Mesendoderm (in vitro differentiated cells): ENCODE measurements at regions not wholly inside any gene's neighbourhood (a gene's known extent, or its start where the extent isn't known, plus 50 kb on each side); places are given as distances from the start of the nearest gene placed in this dataset.

Experiments
- DNase-seq: peaks from one replicate; pipeline ENCODE4 v3.0.0; 2013
- H2AK5ac ChIP-seq: 2 replicates; pipeline ENCODE4 v1.6.1; 2013; ENCODE audit warnings: low read length, inconsistent platforms
- H2BK120ac ChIP-seq: 2 replicates; pipeline ENCODE4 v1.6.1; 2013; ENCODE audit warnings: low read depth, mild to moderate bottlenecking, low read length, moderate library complexity, mixed read lengths
- H2BK15ac ChIP-seq: replicated peaks from 2 replicates; pipeline ENCODE4 v1.6.1; 2013; ENCODE audit warnings: low read depth, mild to moderate bottlenecking, moderate library complexity
- H2BK5ac ChIP-seq: 2 replicates; pipeline ENCODE4 v1.6.1; 2013; ENCODE audit warnings: low read length, inconsistent platforms
- H3K18ac ChIP-seq: 2 replicates; pipeline ENCODE4 v1.6.1; 2013; ENCODE audit warnings: mild to moderate bottlenecking, low read length, mixed read lengths
- H3K23ac ChIP-seq: one replicate; pipeline ENCODE4 v1.6.1; 2013; ENCODE audit warnings: low read length
- H3K27ac ChIP-seq: 2 replicates; pipeline ENCODE4 v1.5.1; 2013; ENCODE audit warnings: low read depth, mild to moderate bottlenecking, inconsistent platforms, low read length, moderate library complexity
- H3K27me3 ChIP-seq: 2 replicates; pipeline ENCODE4 v1.6.1; 2013; ENCODE audit warnings: low read length, control low read depth, mild to moderate bottlenecking, inconsistent platforms; ENCODE audit not compliant: insufficient read depth, poor library complexity
- H3K36me3 ChIP-seq: 2 replicates; pipeline ENCODE4 v1.6.1; 2013; ENCODE audit warnings: low read length, inconsistent platforms; ENCODE audit not compliant: control insufficient read depth, insufficient read depth
- H3K4ac ChIP-seq: one replicate; pipeline ENCODE4 v1.6.1; 2013; ENCODE audit warnings: low read depth, mild to moderate bottlenecking, low read length, moderate library complexity
- H3K4me1 ChIP-seq: 2 replicates; pipeline ENCODE4 v1.6.1; 2013; ENCODE audit warnings: low read depth, low read length, inconsistent platforms; ENCODE audit not compliant: control insufficient read depth
- H3K4me2 ChIP-seq: 2 replicates; pipeline ENCODE4 v1.6.1; 2013; ENCODE audit warnings: low read length
- H3K4me3 ChIP-seq: 2 replicates; pipeline ENCODE4 v1.5.1; 2013; ENCODE audit warnings: mild to moderate bottlenecking, low read length
- H3K56ac ChIP-seq: one replicate; pipeline ENCODE4 v1.6.1; 2013; ENCODE audit warnings: low read length
- H3K79me1 ChIP-seq: 2 replicates; pipeline ENCODE4 v1.6.1; 2013; ENCODE audit warnings: low read length, inconsistent platforms
- H3K79me2 ChIP-seq: 2 replicates; pipeline ENCODE4 v1.6.1; 2013; ENCODE audit warnings: mild to moderate bottlenecking, low read length; ENCODE audit not compliant: control insufficient read depth, insufficient read depth
- H3K9ac ChIP-seq: 2 replicates; pipeline ENCODE4 v1.6.1; 2013; ENCODE audit warnings: low read length, inconsistent platforms
- H4K5ac ChIP-seq: one replicate; pipeline ENCODE4 v1.6.1; 2013; ENCODE audit warnings: low read length
- H4K8ac ChIP-seq: one replicate; pipeline ENCODE4 v1.6.1; 2013; ENCODE audit warnings: low read depth, mild to moderate bottlenecking, control low read depth, low read length, moderate library complexity
- WGBS: extraction: QIAGEN DNeasy Blood & Tissue Kit; methylation state at CpG from one replicate; pipeline ENCODE4 v1.1.7; 2013; ENCODE audit warnings: low lambda C conversion rate, missing lambda C conversion rate; ENCODE audit not compliant: insufficient coverage; ENCODE audit errors: extremely low coverage; 5-methylcytosine and 5-hydroxymethylcytosine counted together

- Histone ChIP-seq H4K8ac (no peak overlapping the region), H3K4me2 (no peak overlapping the region), H3K79me2 (no peaks in the 10 kb centered on the region), H2AK5ac (no peak overlapping the region), H2BK120ac (no peak overlapping the region), H3K4ac (no peak overlapping the region), H3K23ac (no peak overlapping the region), H3K4me3 (no peak overlapping the region), H3K36me3 (no peaks in the 10 kb centered on the region), H3K56ac (no peak overlapping the region), H2BK5ac (no peak overlapping the region), H3K79me1 (no peaks in the 10 kb centered on the region), H3K9ac (no peak overlapping the region), H4K5ac (no peak overlapping the region), H3K27me3 (no peaks in the 10 kb centered on the region), H2BK15ac (no peak overlapping the region), H3K4me1 (no peaks in the 10 kb centered on the region), H3K27ac (no peak overlapping the region), H3K18ac (no peak overlapping the region)
- no peak for DNase-seq
Measured at GRCh38 chr6:54037277-54037779, 73.9 kb upstream of the MLIP start.

- H2AK5ac ChIP-seq: no peak overlapping the region
- H3K4me2 ChIP-seq: no peak overlapping the region
- no peak overlapping the region for H3K4ac ChIP-seq
- no peaks in the 10 kb centered on the region for H3K79me1 ChIP-seq
- H4K5ac ChIP-seq: no peak overlapping the region
- no peak overlapping the region for H4K8ac ChIP-seq
- no peak overlapping the region for H3K23ac ChIP-seq
- H3K56ac ChIP-seq: no peak overlapping the region
- H2BK120ac ChIP-seq: no peak overlapping the region
- H2BK5ac ChIP-seq: no peak overlapping the region
- no peak overlapping the region for H3K18ac ChIP-seq
- H2BK15ac ChIP-seq: no peak overlapping the region
- H3K9ac ChIP-seq: no peak overlapping the region
- DNase-seq: no peak
- no peaks in the 10 kb centered on the region for H3K27me3 ChIP-seq
- H3K79me2 ChIP-seq: no peaks in the 10 kb centered on the region
- H3K36me3 ChIP-seq: no peaks in the 10 kb centered on the region
- no peaks in the 10 kb centered on the region for H3K4me1 ChIP-seq
- no peak overlapping the region for H3K27ac ChIP-seq
- no peak overlapping the region for H3K4me3 ChIP-seq
Measured at GRCh38 chr6:54040545-54040944, 70.7 kb upstream of the MLIP start.

DNA sequence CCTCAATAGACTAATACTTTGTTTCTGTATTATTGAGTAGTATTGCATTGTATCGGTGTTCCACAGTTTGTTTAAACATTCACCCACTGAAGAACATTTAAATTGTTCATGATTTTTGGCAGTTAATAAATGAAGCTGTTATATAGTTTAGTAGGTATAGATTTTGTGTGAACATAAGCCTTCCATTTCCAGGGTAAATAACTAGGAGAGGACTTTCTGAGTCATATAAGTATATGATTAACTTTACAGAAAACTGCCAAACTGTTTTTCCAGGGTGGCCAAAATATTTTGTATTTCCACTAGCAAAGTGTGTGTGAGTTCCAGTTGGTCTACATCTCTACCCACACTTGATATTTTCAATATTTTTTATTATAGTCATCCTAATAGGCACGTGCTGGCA, 70.0 kb upstream of the MLIP start:
- H3K18ac ChIP-seq: no peak overlapping the region
- H3K56ac ChIP-seq: no peak overlapping the region
- WGBS: no CpG with 5 or more reads among the region's 2 CpGs
- no peaks in the 10 kb centered on the region for H3K27me3 ChIP-seq
- H3K4me1 ChIP-seq: no peaks in the 10 kb centered on the region
- no peak overlapping the region for H4K5ac ChIP-seq
- no peak overlapping the region for H3K9ac ChIP-seq
- H2BK120ac ChIP-seq: no peak overlapping the region
- no peak overlapping the region for H2BK15ac ChIP-seq
- H3K4me3 ChIP-seq: no peak overlapping the region
- no peak overlapping the region for H2AK5ac ChIP-seq
- DNase-seq: no peak
- no peak overlapping the region for H3K27ac ChIP-seq
- H3K79me2 ChIP-seq: no peaks in the 10 kb centered on the region
- no peak overlapping the region for H3K4ac ChIP-seq
- H3K23ac ChIP-seq: no peak overlapping the region
- no peaks in the 10 kb centered on the region for H3K79me1 ChIP-seq
- H3K4me2 ChIP-seq: no peak overlapping the region
- no peaks in the 10 kb centered on the region for H3K36me3 ChIP-seq
- H2BK5ac ChIP-seq: no peak overlapping the region
- H4K8ac ChIP-seq: no peak overlapping the region

DNA sequence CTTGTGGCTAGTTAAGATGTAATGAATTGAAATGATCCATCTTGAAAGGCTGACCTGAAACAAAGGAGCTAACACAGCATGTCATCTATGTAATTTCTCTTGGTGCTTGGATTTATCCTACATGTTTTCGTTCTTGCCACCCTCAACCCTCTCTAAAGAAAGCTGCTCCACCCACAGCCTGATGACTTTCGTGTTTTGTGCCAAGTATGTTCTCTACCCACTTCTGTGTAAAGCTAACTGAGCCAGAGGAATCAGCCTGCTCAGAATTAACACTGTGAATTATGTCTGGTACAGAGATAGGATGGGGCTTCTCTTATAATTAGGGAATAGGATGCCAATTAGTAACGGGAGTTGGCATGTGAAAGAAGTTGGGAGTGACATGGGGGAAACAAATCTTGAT, 67.9 kb upstream of the MLIP start:
- no peak overlapping the region for H4K8ac ChIP-seq
- H2BK15ac ChIP-seq: no peak overlapping the region
- no peaks in the 10 kb centered on the region for H3K4me1 ChIP-seq
- H3K79me1 ChIP-seq: no peaks in the 10 kb centered on the region
- H2BK5ac ChIP-seq: no peak overlapping the region
- WGBS: no CpG with 5 or more reads among the region's 3 CpGs
- no peak overlapping the region for H3K4me3 ChIP-seq
- no peaks in the 10 kb centered on the region for H3K79me2 ChIP-seq
- H3K23ac ChIP-seq: no peak overlapping the region
- H2BK120ac ChIP-seq: no peak overlapping the region
- H3K27ac ChIP-seq: no peak overlapping the region
- no peak overlapping the region for H2AK5ac ChIP-seq
- H3K9ac ChIP-seq: no peak overlapping the region
- no peaks in the 10 kb centered on the region for H3K27me3 ChIP-seq
- H3K4me2 ChIP-seq: no peak overlapping the region
- H4K5ac ChIP-seq: no peak overlapping the region
- no peaks in the 10 kb centered on the region for H3K36me3 ChIP-seq
- H3K4ac ChIP-seq: no peak overlapping the region
- H3K56ac ChIP-seq: no peak overlapping the region
- no peak for DNase-seq
- H3K18ac ChIP-seq: no peak overlapping the region

- Histone ChIP-seq H3K36me3 (no peaks in the 10 kb centered on the region), H2BK120ac (no peak overlapping the region), H4K5ac (no peak overlapping the region), H3K4me3 (no peak overlapping the region), H3K27me3 (no peaks in the 10 kb centered on the region), H4K8ac (no peak overlapping the region), H3K9ac (no peak overlapping the region), H3K23ac (no peak overlapping the region), H3K79me2 (no peaks in the 10 kb centered on the region), H3K27ac (no peak overlapping the region), H3K4me1 (no peaks in the 10 kb centered on the region), H2BK5ac (no peak overlapping the region), H3K18ac (no peak overlapping the region), H3K56ac (no peak overlapping the region), H2AK5ac (no peak overlapping the region), H2BK15ac (no peak overlapping the region), H3K4ac (no peak overlapping the region), H3K4me2 (no peak overlapping the region), H3K79me1 (no peaks in the 10 kb centered on the region)
- WGBS: no CpG with 5 or more reads among the region's 2 CpGs
- no peak for DNase-seq
Measured at GRCh38 chr6:54044059-54044458, 67.2 kb upstream of the MLIP start.

GRCh38 chr6:54048782-54049181, 62.5 kb upstream of the MLIP start:
- no peak for DNase-seq
- no peaks in the 10 kb centered on the region for H3K79me1 ChIP-seq
- no peak overlapping the region for H3K4ac ChIP-seq
- no peak overlapping the region for H3K4me2 ChIP-seq
- no peak overlapping the region for H3K27ac ChIP-seq
- H4K5ac ChIP-seq: no peak overlapping the region
- H3K79me2 ChIP-seq: no peaks in the 10 kb centered on the region
- no peak overlapping the region for H3K9ac ChIP-seq
- H2BK120ac ChIP-seq: no peak overlapping the region
- no peaks in the 10 kb centered on the region for H3K27me3 ChIP-seq
- H3K4me3 ChIP-seq: no peak overlapping the region
- no peak overlapping the region for H4K8ac ChIP-seq
- H2BK5ac ChIP-seq: no peak overlapping the region
- peaks cover under 1% of the 10 kb centered on the region for H3K4me1 ChIP-seq
- H2BK15ac ChIP-seq: no peak overlapping the region
- no peaks in the 10 kb centered on the region for H3K36me3 ChIP-seq
- H2AK5ac ChIP-seq: no peak overlapping the region
- H3K23ac ChIP-seq: no peak overlapping the region
- no peak overlapping the region for H3K56ac ChIP-seq
- no peak overlapping the region for H3K18ac ChIP-seq
